ENCODE measurements at regions not wholly inside any gene's neighbourhood (a gene's known extent, or its start where the extent isn't known, plus 50 kb on each side); places are given as distances from the start of the nearest gene placed in this dataset.

- no peak for DNase-seq (ENCODE audit: low read depth)
- TF ChIP-seq, protein P1, sequence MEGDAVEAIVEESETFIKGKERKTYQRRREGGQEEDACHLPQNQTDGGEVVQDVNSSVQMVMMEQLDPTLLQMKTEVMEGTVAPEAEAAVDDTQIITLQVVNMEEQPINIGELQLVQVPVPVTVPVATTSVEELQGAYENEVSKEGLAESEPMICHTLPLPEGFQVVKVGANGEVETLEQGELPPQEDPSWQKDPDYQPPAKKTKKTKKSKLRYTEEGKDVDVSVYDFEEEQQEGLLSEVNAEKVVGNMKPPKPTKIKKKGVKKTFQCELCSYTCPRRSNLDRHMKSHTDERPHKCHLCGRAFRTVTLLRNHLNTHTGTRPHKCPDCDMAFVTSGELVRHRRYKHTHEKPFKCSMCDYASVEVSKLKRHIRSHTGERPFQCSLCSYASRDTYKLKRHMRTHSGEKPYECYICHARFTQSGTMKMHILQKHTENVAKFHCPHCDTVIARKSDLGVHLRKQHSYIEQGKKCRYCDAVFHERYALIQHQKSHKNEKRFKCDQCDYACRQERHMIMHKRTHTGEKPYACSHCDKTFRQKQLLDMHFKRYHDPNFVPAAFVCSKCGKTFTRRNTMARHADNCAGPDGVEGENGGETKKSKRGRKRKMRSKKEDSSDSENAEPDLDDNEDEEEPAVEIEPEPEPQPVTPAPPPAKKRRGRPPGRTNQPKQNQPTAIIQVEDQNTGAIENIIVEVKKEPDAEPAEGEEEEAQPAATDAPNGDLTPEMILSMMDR (conservative IDR thresholded peaks at IDR 0.05; ENCODE audit: low read depth, low read length): no peak
- no peak overlapping the region for H3K4me3 ChIP-seq (ENCODE audit: low read depth, low read length)
These were observed 74.6 kb downstream of the TRIM42 start for GRCh38 chr3:140752499-140752898.

GRCh38 chr3:140753865-140754754 lies 76.2 kb downstream of the TRIM42 start:
- no peak overlapping the region for H3K4me3 ChIP-seq (ENCODE audit: low read depth, low read length)
- DNase-seq (ENCODE audit: low read depth): no peak
- TF ChIP-seq, protein P1 (conservative IDR thresholded peaks at IDR 0.05; ENCODE audit: low read depth, low read length): no peak

- H3K4me3 ChIP-seq (ENCODE audit: low read depth, low read length): no peak overlapping the region
- DNase-seq (ENCODE audit: low read depth): no peak
- TF ChIP-seq, protein P1 (conservative IDR thresholded peaks at IDR 0.05; ENCODE audit: low read depth, low read length): no peak
These were observed 77.1 kb downstream of the TRIM42 start for GRCh38 chr3:140754936-140755335.

- no peak for DNase-seq (ENCODE audit: low read depth)
- TF ChIP-seq, protein P1 (conservative IDR thresholded peaks at IDR 0.05; ENCODE audit: low read depth, low read length): no peak
- H3K4me3 ChIP-seq (ENCODE audit: low read depth, low read length): no peak overlapping the region
These were observed 78.6 kb downstream of the TRIM42 start for GRCh38 chr3:140756240-140757016.

GRCh38 chr3:140758791-140759444 lies 81.1 kb downstream of the TRIM42 start:
- H3K4me3 ChIP-seq (ENCODE audit: low read depth, low read length): no peak overlapping the region
- no peak for DNase-seq (ENCODE audit: low read depth)
- TF ChIP-seq, protein P1 (conservative IDR thresholded peaks at IDR 0.05; ENCODE audit: low read depth, low read length): no peak

DNA sequence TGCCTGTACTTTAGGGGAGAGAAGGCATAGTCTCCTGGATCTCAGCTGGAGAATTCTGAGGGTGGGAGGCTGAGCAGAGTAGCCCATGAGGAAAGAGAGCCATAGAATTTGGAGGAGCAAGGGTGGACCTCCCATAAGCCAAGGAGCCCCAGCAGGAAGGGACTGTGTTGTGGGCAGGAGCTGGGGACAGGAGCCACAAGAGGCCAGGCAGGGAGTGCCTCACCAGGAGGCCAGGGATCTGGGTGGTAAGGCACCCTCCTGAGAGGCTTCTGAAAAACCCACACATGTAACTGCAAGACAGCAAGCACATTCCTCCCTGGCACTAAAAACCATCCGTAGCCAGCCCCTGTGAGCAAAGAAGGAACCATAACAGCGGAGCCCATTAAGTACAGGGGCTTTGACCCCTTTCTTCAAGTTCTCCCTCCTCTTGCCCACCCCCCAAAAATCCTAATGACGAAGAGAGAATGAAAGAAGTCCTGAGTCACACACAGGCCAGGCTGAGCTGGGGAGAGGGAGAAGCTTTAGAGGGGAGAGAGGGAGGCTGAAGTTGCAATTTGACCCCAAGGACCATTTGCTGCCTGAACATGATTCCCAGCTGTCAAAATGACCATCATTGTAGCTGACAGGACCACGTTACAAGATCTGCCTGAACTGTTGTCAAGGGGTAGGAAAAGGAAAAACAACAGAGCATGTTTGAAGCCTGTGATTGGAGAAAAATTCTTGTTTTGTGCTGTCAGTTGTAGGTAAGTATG lies 82.6 kb downstream of the TRIM42 start:
- TF ChIP-seq, protein P1 (conservative IDR thresholded peaks at IDR 0.05; ENCODE audit: low read depth, low read length): no peak
- no peak for DNase-seq (ENCODE audit: low read depth)
- H3K4me3 ChIP-seq (ENCODE audit: low read depth, low read length): no peak overlapping the region
